Activated naive CD4-positive, alpha-beta T cell treated with anti-CD3 and anti-CD28 coated beads, Interleukin-2, amount 50 U/mL, for 72 hours (primary cell): ENCODE measurements at regions not wholly inside any gene's neighbourhood (a gene's known extent, or its start where the extent isn't known, plus 50 kb on each side); places are given as distances from the start of the nearest gene placed in this dataset.

ENCODE experiments used
- ATAC-seq, 2 donors: fragments of 150-1000 bp; cut with Tn5 transposase; 2 replicates each; pipeline ENCODE4 v1.10.0; 2021; ENCODE audit warnings: mild to moderate bottlenecking in 2 of 2, moderate library complexity in 2 of 2
- DNase-seq, 2 donors: peaks; one replicate each; pipeline ENCODE4 v3.0.0; 2021 to 2022; ENCODE audit warnings: low spot score in 2 of 2
- H3K27ac Mint-ChIP-seq, 2 donors: one replicate each; pipeline ENCODE4 v1.8.0; 2022; ENCODE audit warnings: mild to moderate bottlenecking in 2 of 2, mixed read lengths in 2 of 2
- H3K36me3 Mint-ChIP-seq, 2 donors: one replicate each; pipeline ENCODE4 v1.8.0; 2022; ENCODE audit warnings: mixed read lengths in 2 of 2
- H3K9me3 Mint-ChIP-seq, 2 donors: one replicate each; pipeline ENCODE4 v1.8.0; 2022; ENCODE audit warnings: mixed read lengths in 2 of 2

DNA sequence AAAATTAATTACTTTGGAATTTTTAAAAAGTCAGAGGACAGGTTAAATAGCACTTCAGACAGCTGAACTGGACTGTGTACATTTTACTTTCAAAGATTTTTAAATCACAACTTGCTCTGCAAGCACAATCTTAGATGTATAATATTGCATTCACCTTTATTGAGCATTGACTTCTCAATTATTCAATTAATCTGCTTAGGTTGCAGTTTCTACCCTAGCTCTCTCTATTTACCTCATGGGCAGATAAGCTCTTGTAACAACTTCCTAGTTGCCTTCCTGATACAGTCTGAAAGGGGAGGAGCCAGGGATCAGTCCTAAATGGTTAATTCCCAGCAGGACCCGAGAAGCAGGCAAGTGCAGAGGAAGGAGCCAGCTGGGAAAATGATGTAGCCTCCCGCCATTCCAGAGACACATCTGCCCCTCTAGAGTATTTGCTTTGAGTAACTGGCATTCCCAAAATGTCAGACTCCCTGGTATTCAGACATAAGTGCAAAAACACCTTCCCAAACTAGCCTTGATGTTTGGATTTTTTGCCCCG, 302.8 kb downstream of the GALC start:
- no peak overlapping the region for H3K27ac Mint-ChIP-seq
- ATAC-seq (no peak), DNase-seq (no peak)
- no peaks in the 10 kb centered on the region for H3K36me3 Mint-ChIP-seq
- H3K9me3 Mint-ChIP-seq, result peaks cover 0 to 10% of the 10 kb centered on the region in 2 donors

DNA sequence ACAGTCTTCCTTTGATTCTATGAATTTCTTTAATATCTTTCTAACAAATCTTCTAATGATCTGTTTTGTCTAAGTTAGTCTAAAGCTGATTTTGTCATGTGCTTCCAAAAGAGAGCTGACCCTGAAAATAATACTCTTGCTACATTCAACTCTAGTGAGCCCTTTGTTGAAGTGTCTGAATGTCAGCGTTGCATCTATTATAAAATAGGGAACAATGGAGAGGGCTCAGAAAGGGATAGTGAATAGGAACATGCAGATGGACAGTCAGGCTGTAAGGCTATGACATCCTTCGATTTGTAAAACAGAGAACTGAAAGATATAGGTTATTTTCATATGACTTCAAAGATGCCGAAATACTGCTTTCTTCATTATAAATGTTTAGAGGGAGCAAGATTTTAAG, 304.5 kb downstream of the GALC start:
- no peak for DNase-seq

DNA sequence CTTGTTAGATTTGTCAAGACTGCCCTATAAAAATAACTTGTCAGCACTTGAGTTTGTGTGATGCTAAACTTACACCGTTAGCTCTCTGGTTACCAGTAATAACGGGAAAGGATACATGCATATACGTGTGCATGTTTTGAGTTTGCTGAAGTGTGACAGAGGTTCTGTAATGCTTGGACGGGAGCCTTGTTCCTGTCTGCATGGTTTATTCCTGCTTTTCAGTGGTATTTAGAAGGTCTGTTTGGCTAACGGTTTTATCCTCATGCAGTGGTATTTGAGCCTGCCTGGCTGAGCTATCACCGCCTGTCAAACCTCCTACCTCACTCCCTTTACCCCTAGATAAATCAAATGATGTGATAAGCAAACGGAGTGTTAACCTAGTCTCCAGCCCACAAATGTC, 305.6 kb downstream of the GALC start:
- ATAC-seq (no peak), DNase-seq (no peak)
- Mint-ChIP-seq H3K27ac (no peak overlapping the region), H3K9me3 (no peaks in the 10 kb centered on the region), H3K36me3 (no peaks in the 10 kb centered on the region)

More for the DNA sequence above, 304.5 kb downstream of the GALC start:
- H3K36me3 Mint-ChIP-seq, result no peaks in the 10 kb centered on the region
- H3K9me3 Mint-ChIP-seq, result no peaks in the 10 kb centered on the region
- ATAC-seq, result no peak
- H3K27ac Mint-ChIP-seq, result no peak overlapping the region

DNA sequence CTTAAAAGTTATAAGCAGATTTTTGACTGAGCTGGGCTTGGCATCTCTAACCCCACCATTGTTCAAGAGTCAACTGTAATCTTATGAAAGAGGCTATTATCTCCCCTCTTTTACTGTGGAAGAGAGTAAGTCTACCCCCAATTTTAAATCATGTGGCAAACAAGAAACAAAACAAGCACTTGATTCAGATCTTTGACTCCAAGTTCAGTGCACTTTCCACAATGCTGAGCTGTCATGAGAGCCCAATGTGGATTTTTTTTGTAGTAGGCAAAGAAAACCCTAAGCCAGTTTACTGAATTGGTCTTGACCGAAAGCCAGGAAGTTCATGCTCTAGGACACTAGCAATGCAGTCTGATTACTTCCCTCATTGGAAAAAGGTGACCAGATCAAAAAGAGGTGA, 306.2 kb downstream of the GALC start:
- H3K27ac Mint-ChIP-seq, result no peak overlapping the region
- DNase-seq (no peak), ATAC-seq (no peak)
- H3K9me3 Mint-ChIP-seq, result no peaks in the 10 kb centered on the region
- no peaks in the 10 kb centered on the region for H3K36me3 Mint-ChIP-seq

DNA sequence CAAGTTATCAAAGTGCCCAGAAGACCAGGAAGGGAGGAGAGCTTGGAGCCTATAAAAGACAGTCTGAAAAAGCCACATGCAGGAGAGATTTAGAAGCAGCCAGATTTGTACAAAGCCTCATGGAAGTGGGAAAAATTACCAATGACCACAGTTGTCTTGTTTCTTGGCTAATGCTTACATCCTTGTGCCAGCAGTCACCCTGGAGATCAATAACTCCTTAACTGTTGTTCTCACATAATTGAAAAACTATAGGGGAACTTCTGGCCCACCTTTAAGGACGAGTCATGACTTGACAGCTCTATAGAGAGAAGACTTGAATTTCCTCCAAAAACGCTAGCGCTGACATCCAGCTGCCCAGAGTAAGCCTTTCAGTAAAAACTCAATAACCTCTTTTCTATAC, 313.1 kb downstream of the GALC start:
- Mint-ChIP-seq H3K27ac (no peak overlapping the region), H3K9me3 (peaks cover 5 to 6% of the 10 kb centered on the region in 2 donors), H3K36me3 (no peaks in the 10 kb centered on the region)
- DNase-seq, result no peak
- ATAC-seq, result no peak

DNA sequence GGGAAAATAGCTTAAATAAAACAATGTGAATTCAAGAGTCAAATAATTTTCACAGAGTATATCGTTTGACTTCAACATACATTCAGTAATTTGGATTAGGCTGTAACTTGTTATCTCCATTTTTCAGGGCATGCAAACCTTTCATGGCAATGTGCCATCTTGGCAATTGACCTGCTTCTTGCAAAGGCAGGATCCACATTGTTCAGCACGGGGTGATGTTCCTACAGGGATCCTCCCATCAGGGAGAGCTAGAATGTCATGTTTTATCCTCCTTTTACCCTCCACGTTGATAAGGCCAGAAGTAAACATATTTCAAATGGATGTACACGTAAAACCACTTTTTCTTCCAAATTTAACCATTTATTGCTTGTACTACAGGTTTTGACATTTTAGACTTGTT, 314.4 kb downstream of the GALC start:
- no peak overlapping the region for H3K27ac Mint-ChIP-seq
- no peak for DNase-seq
- H3K36me3 Mint-ChIP-seq, result no peaks in the 10 kb centered on the region
- ATAC-seq, result no peak
- H3K9me3 Mint-ChIP-seq, result peaks cover 5 to 6% of the 10 kb centered on the region in 2 donors

DNA sequence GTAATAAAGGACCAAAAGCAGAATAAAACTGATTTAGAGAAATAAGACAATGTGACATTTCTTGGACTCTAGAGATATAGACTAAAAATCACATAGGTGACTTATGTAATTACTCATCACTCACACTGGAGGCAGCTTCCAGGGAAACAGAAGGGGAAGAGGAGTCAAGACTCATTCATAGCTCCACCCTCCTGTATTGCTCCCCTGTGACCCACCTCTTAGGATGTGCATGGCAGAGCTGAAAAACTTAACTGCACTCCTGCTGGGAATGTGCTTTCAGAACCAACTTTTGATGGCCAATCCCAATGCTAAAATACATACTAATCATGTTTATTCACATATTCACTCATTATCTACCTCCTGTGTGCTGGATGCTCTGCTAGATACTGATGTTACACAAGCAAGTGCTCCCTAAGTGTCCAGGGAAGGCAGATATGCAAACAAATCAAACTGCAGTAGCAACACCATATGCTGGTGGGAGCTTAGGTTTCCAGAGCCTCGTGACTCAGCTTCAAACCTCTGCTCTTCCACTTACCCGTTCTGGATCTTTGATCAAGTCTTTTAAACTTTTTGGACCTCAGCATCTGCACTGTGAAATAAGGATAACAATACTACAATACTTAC, 316.1 kb downstream of the GALC start:
- ATAC-seq (no peak), DNase-seq (no peak)
- H3K36me3 Mint-ChIP-seq, result no peaks in the 10 kb centered on the region
- H3K27ac Mint-ChIP-seq, result no peak overlapping the region
- H3K9me3 Mint-ChIP-seq, result peaks cover 8% of the 10 kb centered on the region in 2 donors

DNA sequence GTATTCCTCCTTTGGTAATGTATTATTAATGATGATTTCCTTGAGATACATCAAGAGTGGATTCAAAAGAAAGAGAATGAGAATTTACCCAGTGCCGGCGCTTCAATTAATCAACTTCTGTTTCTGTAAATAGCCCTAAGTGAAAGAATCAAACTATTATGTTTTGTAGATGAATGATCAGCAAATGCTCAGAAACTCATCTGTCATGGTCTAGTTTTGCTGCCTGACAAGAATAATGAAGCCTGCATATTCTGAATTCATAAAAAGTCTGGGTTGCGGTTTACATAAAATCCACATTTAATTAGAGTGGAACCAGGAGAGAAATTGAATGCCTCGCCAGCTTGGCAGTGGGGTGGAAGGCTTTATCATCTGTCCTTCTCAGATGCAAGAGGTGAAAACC, 325.3 kb downstream of the GALC start:
- no peak overlapping the region for H3K27ac Mint-ChIP-seq
- no peak for ATAC-seq
- no peak for DNase-seq
- H3K36me3 Mint-ChIP-seq, result peaks cover 0 to 5% of the 10 kb centered on the region in 2 donors
- H3K9me3 Mint-ChIP-seq, result peaks cover 4 to 8% of the 10 kb centered on the region in 2 donors

DNA sequence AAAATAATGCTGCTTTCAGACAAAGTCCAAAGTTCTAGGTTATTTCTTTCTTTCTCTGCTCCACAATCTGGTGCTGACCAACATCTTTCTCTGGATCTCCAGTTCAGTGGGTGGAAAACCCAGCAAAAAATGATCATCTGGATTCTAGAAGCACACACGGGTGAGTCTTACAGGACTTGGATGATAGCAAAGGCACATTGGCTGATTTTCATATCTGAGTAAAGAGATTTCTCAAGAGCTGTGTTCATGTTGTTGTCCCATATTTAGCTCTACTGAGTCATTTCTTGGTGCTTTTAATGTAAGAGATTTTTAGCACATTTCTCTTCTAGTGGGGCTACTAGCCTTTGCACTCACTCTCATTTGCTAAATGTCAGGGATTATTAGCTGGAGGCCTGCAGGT, 336.7 kb downstream of the GALC start:
- peaks cover 4 to 17% of the 10 kb centered on the region in 2 donors for H3K9me3 Mint-ChIP-seq
- H3K27ac Mint-ChIP-seq, result no peak overlapping the region
- no peak for DNase-seq
- no peak for ATAC-seq
- H3K36me3 Mint-ChIP-seq, result no peaks in the 10 kb centered on the region

DNA sequence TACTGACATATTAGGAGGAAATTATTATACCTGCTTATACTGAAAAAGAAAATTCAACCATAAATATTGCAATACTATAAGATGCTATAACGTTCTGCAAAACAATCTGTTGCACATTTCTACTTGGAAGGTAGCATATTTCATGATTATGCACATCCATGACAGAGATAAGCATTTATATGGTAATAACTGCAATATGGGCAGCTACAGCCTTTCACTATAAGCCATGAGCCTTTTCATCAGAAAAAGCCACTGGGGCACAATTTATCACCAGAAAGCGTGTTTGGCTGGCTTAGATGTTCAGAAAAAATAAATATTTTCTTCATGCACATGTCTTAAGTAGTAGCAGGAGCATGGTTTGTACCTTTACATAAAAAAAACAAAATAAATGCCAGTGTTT, 340.7 kb downstream of the GALC start:
- ATAC-seq (no peak), DNase-seq (no peak)
- H3K9me3 Mint-ChIP-seq, result peaks cover 16 to 21% of the 10 kb centered on the region in 2 donors
- H3K27ac Mint-ChIP-seq, result no peak overlapping the region
- H3K36me3 Mint-ChIP-seq, result peaks cover 0 to 8% of the 10 kb centered on the region in 2 donors

DNA sequence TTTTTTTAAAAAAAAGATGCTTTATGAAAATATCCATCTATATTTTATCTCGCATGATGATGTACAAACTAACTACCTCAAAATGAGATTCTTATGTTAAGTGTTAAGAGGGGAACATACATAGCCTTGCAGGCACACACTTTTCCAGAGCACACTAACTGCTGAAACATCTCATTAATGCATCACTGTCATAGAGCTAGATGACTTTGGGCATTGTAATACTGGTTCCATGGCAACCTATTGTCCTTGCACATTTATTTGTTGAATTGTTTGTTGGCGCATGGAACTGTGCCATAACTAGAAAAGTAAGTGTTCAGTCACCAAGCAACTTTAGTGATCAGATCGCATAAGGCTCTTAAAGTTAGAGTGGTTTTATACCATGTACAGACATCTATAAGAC, 348.3 kb downstream of the GALC start:
- Mint-ChIP-seq H3K9me3 (peaks cover 12 to 18% of the 10 kb centered on the region in 2 donors), H3K36me3 (peaks cover 0 to 8% of the 10 kb centered on the region in 2 donors), H3K27ac (no peak overlapping the region)
- ATAC-seq (no peak), DNase-seq (no peak)

DNA sequence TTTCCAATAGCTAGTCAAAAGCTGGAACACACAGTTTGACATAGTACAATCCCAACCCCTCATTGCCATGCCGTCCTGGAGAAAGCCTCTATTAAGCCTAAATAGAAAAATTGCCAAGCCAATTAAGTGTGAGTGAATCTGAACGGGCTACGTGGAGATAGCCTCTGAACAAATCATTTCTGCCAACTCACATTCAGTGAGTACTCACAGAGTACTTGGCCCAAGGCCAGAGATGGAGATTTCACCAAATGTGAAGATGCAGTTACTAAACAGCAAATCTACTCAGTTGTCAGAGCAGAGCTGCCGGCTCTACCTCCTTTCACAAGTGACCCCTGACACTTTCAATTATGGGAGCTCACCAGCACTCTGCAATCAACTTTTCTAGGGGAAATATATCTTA, 350.0 kb downstream of the GALC start:
- DNase-seq (no peak), ATAC-seq (no peak)
- Mint-ChIP-seq H3K27ac (no peak overlapping the region), H3K9me3 (peaks cover 0 to 7% of the 10 kb centered on the region in 2 donors), H3K36me3 (no peaks in the 10 kb centered on the region)

DNA sequence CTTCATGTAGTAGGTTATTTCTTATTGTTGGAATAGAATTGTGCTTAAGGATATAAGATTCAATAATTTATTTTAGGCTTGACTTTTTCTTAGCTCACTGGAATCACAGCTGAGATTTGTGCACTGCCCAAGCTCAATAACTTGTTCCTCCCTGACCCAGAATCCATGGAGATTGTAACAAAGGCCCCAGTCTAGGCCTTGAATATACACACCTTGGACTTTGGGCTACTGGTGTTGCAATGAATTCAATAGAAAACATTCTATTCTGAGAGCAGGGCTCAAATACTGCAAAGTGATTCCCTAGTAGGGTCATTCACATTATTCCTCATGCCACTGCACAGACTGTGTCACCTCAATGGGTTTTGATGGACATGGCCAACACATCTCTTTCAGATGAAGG, 352.4 kb downstream of the GALC start:
- Mint-ChIP-seq H3K27ac (no peak overlapping the region), H3K9me3 (no peaks in the 10 kb centered on the region), H3K36me3 (no peaks in the 10 kb centered on the region)
- ATAC-seq (no peak), DNase-seq (no peak)

DNA sequence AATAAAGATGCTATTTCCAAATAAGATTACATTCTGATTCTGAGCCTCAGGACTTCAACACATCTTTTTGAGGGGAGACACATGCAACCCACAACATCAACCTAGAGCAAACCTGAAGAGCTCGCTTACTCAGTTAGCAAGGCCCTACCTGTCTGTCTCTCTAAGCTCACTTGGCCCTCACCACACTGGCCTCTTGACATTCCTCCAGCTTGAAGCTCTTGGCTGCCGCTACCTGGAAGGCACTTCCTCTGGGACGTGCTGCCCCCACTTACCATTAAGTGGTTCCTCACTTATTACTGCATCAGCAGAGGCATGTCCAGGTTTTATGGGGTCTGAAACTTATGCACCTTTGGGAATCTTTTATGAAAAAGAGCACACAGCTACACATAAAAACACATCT, 354.8 kb downstream of the GALC start:
- DNase-seq (no peak), ATAC-seq (no peak)
- no peak overlapping the region for H3K27ac Mint-ChIP-seq
- H3K36me3 Mint-ChIP-seq, result no peaks in the 10 kb centered on the region
- H3K9me3 Mint-ChIP-seq, result no peaks in the 10 kb centered on the region

DNA sequence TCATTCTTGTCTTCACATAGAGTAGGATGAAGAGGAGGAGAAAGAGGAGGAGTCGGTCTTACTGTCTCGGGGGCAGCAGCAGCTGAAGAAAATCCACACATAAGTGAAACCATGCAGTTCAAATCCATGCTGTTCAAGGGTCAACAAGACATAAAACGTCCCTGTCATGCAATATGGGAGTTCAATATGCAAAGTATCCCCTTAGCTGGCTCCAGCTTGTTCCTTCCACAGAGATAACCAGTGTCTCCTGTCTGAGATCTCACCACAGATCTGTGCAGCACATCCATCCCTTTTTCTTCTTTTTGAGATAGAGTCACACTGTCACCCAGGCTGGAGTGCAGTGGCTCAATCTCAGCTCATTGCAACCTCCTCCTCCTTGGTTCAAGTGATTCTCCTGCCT, 357.5 kb downstream of the GALC start:
- DNase-seq (no peak), ATAC-seq (no peak)
- Mint-ChIP-seq H3K9me3 (peaks cover 0 to 4% of the 10 kb centered on the region in 2 donors), H3K36me3 (no peaks in the 10 kb centered on the region), H3K27ac (no peak overlapping the region)

DNA sequence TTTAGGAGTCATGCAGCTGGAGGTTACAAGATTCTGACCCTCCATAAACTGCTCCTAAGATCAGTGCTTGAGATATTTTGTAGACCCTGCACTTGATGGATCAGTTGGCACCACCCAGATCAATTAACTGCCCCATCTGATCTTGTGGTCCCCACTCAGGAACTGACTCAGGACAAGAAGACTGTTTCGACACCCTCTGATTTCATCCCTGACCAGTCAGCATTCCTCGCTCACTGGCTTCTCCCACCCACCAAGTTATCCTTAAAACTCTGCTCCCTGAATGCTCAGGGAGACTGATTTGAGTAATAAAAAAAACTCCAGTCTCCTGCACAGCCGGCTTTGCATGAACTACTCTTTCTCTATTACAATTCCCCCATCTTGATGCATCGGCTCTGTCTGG, 360.2 kb downstream of the GALC start:
- Mint-ChIP-seq H3K27ac (no peak overlapping the region), H3K9me3 (peaks cover 3 to 9% of the 10 kb centered on the region in 2 donors), H3K36me3 (no peaks in the 10 kb centered on the region)
- ATAC-seq (no peak), DNase-seq (no peak)

DNA sequence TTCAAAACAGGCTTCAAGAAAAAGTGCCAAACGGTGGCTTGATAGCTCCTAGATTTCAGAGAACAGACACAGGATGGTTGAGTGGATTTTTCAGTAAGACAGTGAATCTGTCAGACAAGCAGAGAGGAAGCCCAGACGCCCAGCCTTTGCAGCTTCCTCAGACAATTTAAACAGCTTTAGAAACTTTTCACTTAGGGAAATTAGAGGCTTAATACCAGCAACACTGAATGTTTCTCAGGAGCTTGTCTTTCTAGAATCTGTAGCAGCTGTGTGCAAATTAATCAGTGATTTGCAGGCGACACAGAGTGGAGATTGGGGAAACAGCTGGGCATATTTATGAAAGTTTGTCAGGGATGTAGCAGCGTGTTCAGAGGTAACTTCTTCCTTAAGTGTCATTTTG, 362.1 kb downstream of the GALC start:
- H3K27ac Mint-ChIP-seq, result no peak overlapping the region
- ATAC-seq (no peak), DNase-seq (no peak)
- no peaks in the 10 kb centered on the region for H3K36me3 Mint-ChIP-seq
- H3K9me3 Mint-ChIP-seq, result peaks cover 7 to 13% of the 10 kb centered on the region in 2 donors

DNA sequence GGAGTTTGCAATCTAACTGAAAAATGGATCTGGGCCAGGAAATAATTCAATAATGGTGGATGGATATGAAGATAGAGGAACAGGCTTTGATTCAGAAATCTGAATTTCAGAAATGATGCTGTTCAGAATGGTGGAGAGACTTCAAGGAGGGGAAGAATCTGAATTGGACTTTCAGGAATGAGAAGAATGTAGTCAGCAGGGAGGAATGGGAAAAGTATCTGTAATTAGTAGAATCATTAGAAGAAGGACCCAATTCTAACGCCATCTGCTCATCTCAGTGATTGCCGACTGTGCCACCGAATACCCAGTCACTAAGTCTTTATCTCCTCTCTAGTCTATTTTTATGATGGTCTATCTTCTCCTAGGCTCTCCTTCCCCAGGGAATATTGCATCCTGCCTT, 363.2 kb downstream of the GALC start:
- DNase-seq, result no peak

More for the DNA sequence above, 363.2 kb downstream of the GALC start:
- H3K27ac Mint-ChIP-seq, result no peak overlapping the region
- ATAC-seq, result no peak
- no peaks in the 10 kb centered on the region for H3K36me3 Mint-ChIP-seq
- H3K9me3 Mint-ChIP-seq, result peaks cover 7 to 13% of the 10 kb centered on the region in 2 donors
